Ascending aorta (tissue), 2 donors: ENCODE measurements at regions not wholly inside any gene's neighbourhood (a gene's known extent, or its start where the extent isn't known, plus 50 kb on each side); places are given as distances from the start of the nearest gene placed in this dataset.
A peak's percentile ranks its signal among the peaks of the same experiment; 100 is the strongest.
"Not testable (repeated sequence)": the region's sequence is repeated elsewhere in the genome, so short reads cannot be mapped to it uniquely, and the experiment has no call there.

Experiments used
- DNase-seq, 2 donors: peaks; one replicate each; pipeline ENCODE4 v3.0.0-alpha.2; 2019; ENCODE audit warnings: low spot score in 2 of 2
- H3K27ac ChIP-seq, 2 donors: fragments of 200-600 bp; sonication (generic); one replicate each; pipeline ENCODE4 v1.5.1; 2016 to 2017; ENCODE audit warnings: mild to moderate bottlenecking in 1 of 2
- H3K27me3 ChIP-seq: fragments of 200-600 bp; sonication (generic); one replicate; pipeline ENCODE4 v1.5.1; 2017
- H3K36me3 ChIP-seq, 2 donors: fragments of 200-600 bp; sonication (generic); one replicate each; pipeline ENCODE4 v1.5.1; 2016
- H3K4me1 ChIP-seq, 2 donors: fragments of 200-600 bp; sonication (generic); one replicate each; pipeline ENCODE4 v1.5.1; 2016 to 2017; ENCODE audit warnings: mild to moderate bottlenecking in 1 of 2
- H3K4me3 ChIP-seq, 2 donors: fragments of 200-600 bp; sonication (generic); one replicate each; pipeline ENCODE4 v1.5.1; 2016 to 2017; ENCODE audit warnings: mild to moderate bottlenecking in 1 of 2
- H3K9me3 ChIP-seq, 2 donors: fragments of 200-600 bp; sonication (generic); one replicate each; pipeline ENCODE4 v1.5.1; 2016
- intact Hi-C: fragments of 100-400 bp; cut with DNase I; formaldehyde crosslinking; loops from one replicate; pipeline ENCODE4 v1.15.1; 2023
- TF ChIP-seq, protein P1 (sequence below), 3 experiments: fragments of 200-600 bp in 2 of 3; fragments of 450-650 bp in 1 of 3; sonication (generic) in 2 of 3; IDR thresholded peaks; one replicate each; pipeline ENCODE4 v1.5.1; 2016 to 2019; ENCODE audit warnings: antibody characterized with exemption in 3 of 3, mild to moderate bottlenecking in 1 of 3, moderate library complexity in 1 of 3

GRCh38 chr7:55743454-55743717 lies 119.2 kb downstream of the SEPTIN14 start:
- DNase-seq, H3K4me1 ChIP-seq, intact Hi-C loops, H3K36me3 ChIP-seq, H3K9me3 ChIP-seq, H3K27me3 ChIP-seq, H3K27ac ChIP-seq, H3K4me3 ChIP-seq: not testable (repeated sequence)

- H3K9me3 ChIP-seq, H3K36me3 ChIP-seq, DNase-seq, intact Hi-C loops, H3K27ac ChIP-seq, H3K4me3 ChIP-seq, H3K4me1 ChIP-seq, H3K27me3 ChIP-seq: not testable (repeated sequence)
Measured at GRCh38 chr7:55742651-55743453, 119.7 kb downstream of the SEPTIN14 start.

DNA sequence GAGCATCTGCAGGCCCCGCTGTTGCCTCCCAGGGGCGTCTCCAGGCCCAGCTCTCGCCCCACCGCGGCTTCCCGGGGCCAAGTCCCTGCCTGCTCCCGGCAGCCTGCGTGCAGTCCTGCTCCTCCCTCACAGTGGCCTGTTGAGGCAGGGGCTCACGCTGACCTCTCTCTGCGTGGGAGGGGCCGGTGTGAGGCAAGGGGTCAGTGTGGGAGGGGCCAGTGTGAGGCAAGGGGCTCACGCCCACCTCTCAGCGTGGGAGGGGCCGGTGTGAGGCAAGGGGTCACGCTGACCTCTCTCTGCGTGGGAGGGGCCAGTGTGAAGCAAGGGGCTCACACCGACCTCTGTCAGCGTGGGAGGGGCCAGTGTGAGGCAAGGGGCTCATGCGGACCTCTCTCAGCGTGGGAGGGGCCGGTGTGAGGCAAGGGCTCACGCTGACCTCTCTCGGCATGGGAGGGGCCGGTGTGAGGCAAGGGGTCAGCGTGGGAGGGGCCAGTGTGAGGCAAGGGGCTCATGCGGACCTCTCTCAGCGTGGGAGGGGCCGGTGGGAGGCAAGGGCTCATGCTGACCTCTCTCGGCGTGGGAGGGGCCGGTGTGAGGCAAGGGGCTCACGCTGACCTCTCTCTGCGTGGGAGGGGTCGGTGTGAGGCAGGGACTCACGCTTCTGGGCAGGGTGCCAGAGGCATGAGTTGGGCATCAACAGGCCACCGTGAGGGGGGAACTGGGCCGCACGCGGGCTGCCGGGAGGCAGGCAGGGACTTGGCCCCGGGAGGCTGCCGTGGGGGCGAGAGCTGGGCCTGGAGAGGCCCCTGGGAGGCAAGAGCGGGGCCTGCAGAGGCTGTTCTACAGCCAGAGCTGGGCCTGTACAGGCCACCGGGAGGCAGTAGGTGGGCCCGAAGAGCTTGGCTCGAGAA lies 120.6 kb downstream of the SEPTIN14 start:
- H3K36me3 ChIP-seq, H3K4me3 ChIP-seq, DNase-seq, H3K9me3 ChIP-seq, H3K27ac ChIP-seq, H3K4me1 ChIP-seq, H3K27me3 ChIP-seq, intact Hi-C loops: not testable (repeated sequence)

DNA sequence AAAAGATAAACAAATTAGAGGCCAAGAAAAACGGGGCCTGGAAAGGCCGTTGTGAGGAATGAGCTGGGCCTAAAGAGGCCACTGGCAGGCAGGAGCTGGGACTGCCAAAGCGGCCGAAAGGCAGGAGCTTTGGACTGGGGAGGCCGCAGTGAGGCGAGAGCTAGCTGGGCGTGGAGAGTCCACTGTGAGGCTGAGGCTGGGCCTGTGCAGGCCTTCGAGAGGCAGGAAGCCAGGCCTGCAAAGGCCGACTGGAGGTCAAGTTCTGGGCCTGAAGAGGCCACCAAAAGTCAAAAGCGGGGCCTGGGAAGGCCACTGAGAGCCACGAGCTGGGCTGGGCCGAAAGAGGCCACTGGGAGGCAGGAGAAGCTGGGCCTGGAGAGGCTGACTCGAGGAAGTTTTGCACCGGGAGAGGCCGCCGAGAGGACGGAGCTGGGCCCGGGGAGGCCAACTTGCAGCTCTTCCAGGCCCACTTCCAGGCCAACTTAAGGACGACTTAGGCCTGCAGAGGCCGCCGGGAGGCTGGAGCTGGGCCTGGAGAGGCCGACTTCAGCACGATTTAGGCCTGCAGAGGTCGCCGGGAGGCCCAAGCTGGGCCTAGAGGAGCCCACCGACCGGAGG lies 121.8 kb downstream of the SEPTIN14 start:
- intact Hi-C loops, result not testable (repeated sequence)

GRCh38 chr7:55740053-55740452 lies 122.5 kb downstream of the SEPTIN14 start:
- H3K36me3 ChIP-seq, H3K4me3 ChIP-seq, DNase-seq, H3K27me3 ChIP-seq, H3K4me1 ChIP-seq, intact Hi-C loops, H3K9me3 ChIP-seq: not testable (repeated sequence)
- H3K27ac ChIP-seq, result peak overlapping the region in 1 of 2 donors; percentile 12

More for the DNA sequence above, 121.8 kb downstream of the SEPTIN14 start:
- not testable (repeated sequence) for H3K9me3 ChIP-seq, DNase-seq, H3K4me3 ChIP-seq, H3K4me1 ChIP-seq, H3K36me3 ChIP-seq, H3K27me3 ChIP-seq
- H3K27ac ChIP-seq, result peak overlapping the region; percentile 12 to 27

DNA sequence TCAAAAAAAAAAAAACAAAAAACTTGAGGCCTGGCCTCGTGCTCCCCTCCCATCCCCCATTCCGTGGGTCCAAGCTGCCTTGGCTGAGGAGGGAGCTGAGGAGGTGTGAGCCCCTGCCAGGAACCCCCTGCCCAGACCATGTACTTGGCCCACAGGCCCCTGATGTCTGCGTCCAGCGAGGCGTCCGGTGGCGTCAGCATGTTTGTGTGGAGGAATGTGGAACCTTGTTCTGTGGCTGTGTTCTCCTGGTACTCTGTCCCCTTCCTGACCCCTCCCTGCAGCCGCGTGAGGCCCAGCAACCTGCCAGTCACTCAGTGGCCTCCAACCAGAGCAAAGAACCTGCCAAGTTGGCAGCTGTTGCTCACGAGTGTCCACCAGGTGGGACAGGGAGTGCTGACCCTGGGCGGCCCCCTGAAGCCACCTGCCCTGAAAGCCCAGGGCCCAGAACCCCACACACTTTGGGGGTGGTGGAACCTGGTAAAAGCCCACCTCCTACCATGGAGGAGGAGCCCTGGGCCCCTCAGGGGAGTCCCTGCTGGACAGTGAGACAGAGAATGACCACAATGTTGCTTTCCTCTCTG lies 125.8 kb downstream of the SEPTIN14 start:
- H3K4me3 ChIP-seq, H3K4me1 ChIP-seq, H3K9me3 ChIP-seq, H3K27me3 ChIP-seq, DNase-seq, H3K36me3 ChIP-seq, H3K27ac ChIP-seq, intact Hi-C loops: not testable (repeated sequence)

DNA sequence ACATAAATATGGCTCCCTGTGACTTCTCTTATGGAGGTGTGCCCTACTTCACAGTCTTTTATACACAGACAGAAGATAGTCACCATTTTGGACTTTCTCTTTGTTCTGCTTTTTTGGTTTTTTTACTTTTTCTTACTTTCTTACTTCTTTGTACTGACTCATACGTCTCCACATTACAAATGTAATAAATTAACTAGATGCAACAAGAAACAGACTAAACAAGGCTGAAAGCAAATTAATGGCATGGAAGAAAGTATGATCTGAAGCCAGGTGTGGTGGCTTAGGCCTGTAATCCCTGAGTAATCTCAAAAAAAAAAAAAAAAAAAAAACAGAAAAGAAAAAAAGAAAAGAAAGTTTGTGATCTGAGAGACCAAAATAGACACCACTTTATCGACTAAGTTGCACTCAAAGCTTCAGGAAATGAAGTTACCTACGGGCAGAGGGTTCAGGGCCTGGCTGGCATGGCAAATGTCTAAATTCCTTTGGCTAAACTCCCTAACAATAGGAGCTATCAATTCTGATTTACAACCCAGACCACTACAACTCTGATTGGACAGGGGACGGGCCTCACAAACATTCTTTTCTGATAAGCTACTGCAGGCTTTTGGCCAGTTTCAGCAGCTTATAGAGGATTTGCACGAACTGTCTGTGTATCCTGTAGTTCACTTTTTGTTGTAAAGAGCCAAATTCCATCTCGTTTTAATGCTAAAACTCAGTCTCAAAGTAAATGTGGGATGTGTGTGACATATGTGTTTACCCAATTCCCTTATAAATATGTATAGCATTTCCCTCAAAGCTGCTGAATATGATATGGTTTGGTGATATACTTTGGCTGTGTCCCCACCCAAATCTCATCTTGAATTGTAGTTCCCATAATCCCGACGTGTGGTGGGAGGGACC lies 129.1 kb downstream of the SEPTIN14 start:
- Histone ChIP-seq H3K9me3 (no peaks in the 10 kb centered on the region), H3K36me3 (no peaks in the 10 kb centered on the region), H3K27ac (no peak overlapping the region), H3K27me3 (no peaks in the 10 kb centered on the region), H3K4me1 (no peaks in the 10 kb centered on the region), H3K4me3 (no peak overlapping the region)
- TF ChIP-seq, protein P1, sequence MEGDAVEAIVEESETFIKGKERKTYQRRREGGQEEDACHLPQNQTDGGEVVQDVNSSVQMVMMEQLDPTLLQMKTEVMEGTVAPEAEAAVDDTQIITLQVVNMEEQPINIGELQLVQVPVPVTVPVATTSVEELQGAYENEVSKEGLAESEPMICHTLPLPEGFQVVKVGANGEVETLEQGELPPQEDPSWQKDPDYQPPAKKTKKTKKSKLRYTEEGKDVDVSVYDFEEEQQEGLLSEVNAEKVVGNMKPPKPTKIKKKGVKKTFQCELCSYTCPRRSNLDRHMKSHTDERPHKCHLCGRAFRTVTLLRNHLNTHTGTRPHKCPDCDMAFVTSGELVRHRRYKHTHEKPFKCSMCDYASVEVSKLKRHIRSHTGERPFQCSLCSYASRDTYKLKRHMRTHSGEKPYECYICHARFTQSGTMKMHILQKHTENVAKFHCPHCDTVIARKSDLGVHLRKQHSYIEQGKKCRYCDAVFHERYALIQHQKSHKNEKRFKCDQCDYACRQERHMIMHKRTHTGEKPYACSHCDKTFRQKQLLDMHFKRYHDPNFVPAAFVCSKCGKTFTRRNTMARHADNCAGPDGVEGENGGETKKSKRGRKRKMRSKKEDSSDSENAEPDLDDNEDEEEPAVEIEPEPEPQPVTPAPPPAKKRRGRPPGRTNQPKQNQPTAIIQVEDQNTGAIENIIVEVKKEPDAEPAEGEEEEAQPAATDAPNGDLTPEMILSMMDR (IDR thresholded peaks at IDR 0.05), result no peak
- no peak for DNase-seq
- intact Hi-C loops, result no loop called here

- H3K27ac ChIP-seq, result no peak overlapping the region
- TF ChIP-seq, protein P1 (IDR thresholded peaks at IDR 0.05), result no peak
- DNase-seq, result no peak
- no peak overlapping the region for H3K4me3 ChIP-seq
- H3K27me3 ChIP-seq, result no peaks in the 10 kb centered on the region
- no peaks in the 10 kb centered on the region for H3K9me3 ChIP-seq
- H3K4me1 ChIP-seq, result no peaks in the 10 kb centered on the region
- H3K36me3 ChIP-seq, result no peaks in the 10 kb centered on the region
- intact Hi-C loops, result no loop called here
Measured at GRCh38 chr7:55731931-55732330, 130.6 kb downstream of the SEPTIN14 start.
